GM21381 (cell line): ENCODE measurements at regions not wholly inside any gene's neighbourhood (a gene's known extent, or its start where the extent isn't known, plus 50 kb on each side); places are given as distances from the start of the nearest gene placed in this dataset.
A peak's percentile ranks its signal among the peaks of the same experiment; 100 is the strongest.
"Not testable (repeated sequence)": the region's sequence is repeated elsewhere in the genome, so short reads cannot be mapped to it uniquely, and the experiment has no call there.

Experiments used
- ATAC-seq: cut with Tn5 transposase; IDR thresholded peaks from one replicate; pipeline ENCODE4 v1.9.1; 2021; ENCODE audit warnings: mild to moderate bottlenecking, moderate library complexity; ENCODE audit not compliant: unreplicated experiment

GRCh38 chr9:7626571-7627029 lies 173.0 kb downstream of the DMAC1 start:
- ATAC-seq, result not testable (repeated sequence)

GRCh38 chr9:7622481-7622880 lies 177.1 kb downstream of the DMAC1 start:
- ATAC-seq, result no peak

GRCh38 chr9:7615344-7615743 lies 184.2 kb downstream of the DMAC1 start:
- ATAC-seq, result no peak

- no peak for ATAC-seq
These were observed 185.6 kb downstream of the DMAC1 start for GRCh38 chr9:7613931-7614330.

GRCh38 chr9:7608261-7608660 lies 191.3 kb downstream of the DMAC1 start:
- ATAC-seq, result no peak

GRCh38 chr9:7607421-7607820 lies 192.2 kb downstream of the DMAC1 start:
- no peak for ATAC-seq

GRCh38 chr9:7606591-7606990 lies 193.0 kb downstream of the DMAC1 start:
- ATAC-seq, result no peak

GRCh38 chr9:7601739-7602138 lies 197.8 kb downstream of the DMAC1 start:
- ATAC-seq, result no peak

- ATAC-seq, result no peak
These were observed 201.9 kb downstream of the DMAC1 start for GRCh38 chr9:7597716-7598115.

GRCh38 chr9:7592321-7593316 lies 207.0 kb downstream of the DMAC1 start:
- ATAC-seq, result no peak

GRCh38 chr9:7591501-7591900 lies 208.1 kb downstream of the DMAC1 start:
- no peak for ATAC-seq

- ATAC-seq, result no peak
These were observed 219.0 kb downstream of the DMAC1 start for GRCh38 chr9:7580568-7580967.

GRCh38 chr9:7579351-7579750 lies 220.2 kb downstream of the DMAC1 start:
- no peak for ATAC-seq

- no peak for ATAC-seq
These were observed 220.6 kb downstream of the DMAC1 start for GRCh38 chr9:7578951-7579350.

- ATAC-seq, result peak; percentile 94
These were observed 229.4 kb downstream of the DMAC1 start for GRCh38 chr9:7570107-7570720.

- no peak for ATAC-seq
These were observed 231.9 kb downstream of the DMAC1 start for GRCh38 chr9:7567687-7568086.

- ATAC-seq, result no peak
These were observed 238.0 kb downstream of the DMAC1 start for GRCh38 chr9:7561527-7562080.

GRCh38 chr9:7560669-7561305 lies 238.8 kb downstream of the DMAC1 start:
- ATAC-seq, result no peak

GRCh38 chr9:7554699-7555098 lies 244.9 kb downstream of the DMAC1 start:
- no peak for ATAC-seq

GRCh38 chr9:7552706-7553105 lies 246.9 kb downstream of the DMAC1 start:
- not testable (repeated sequence) for ATAC-seq

- no peak for ATAC-seq
These were observed 250.3 kb downstream of the DMAC1 start for GRCh38 chr9:7549249-7549648.
